Caco-2 (cell line): ENCODE measurements at regions not wholly inside any gene's neighbourhood (a gene's known extent, or its start where the extent isn't known, plus 50 kb on each side); places are given as distances from the start of the nearest gene placed in this dataset.

ENCODE experiments used
- BruUV-seq: library from RNA; stranded (reverse); fragments of 400-500 nt; replicated peaks from 2 replicates; lab custom pipeline; 2021; lab: Mats Ljungman, UMichigan
- CTCF ChIA-PET: fragments of 300-600 bp; sonication (Branson Sonifier 250); formaldehyde crosslinking; loops from one replicate; lab custom pipeline; 2022; ENCODE audit warnings: antibody characterized with exemption; lab: Charles Lee
- POLR2A ChIA-PET: fragments of 300-600 bp; sonication (Branson Sonifier 250); formaldehyde crosslinking; loops from one replicate; lab custom pipeline; 2022; ENCODE audit warnings: antibody characterized with exemption; lab: Charles Lee
- DNase-seq, 2 experiments: peaks; one replicate each; pipeline versions ENCODE4 v3.0.0 to v3.0.0-alpha.2; 2020 to 2022
- H3K27me3 ChIP-seq: replicated peaks from 2 replicates; pipeline ENCODE4 v1.6.0; 2011; ENCODE audit warnings: low read length; ENCODE audit not compliant: control insufficient read depth, insufficient read depth
- H3K36me3 ChIP-seq: 2 replicates; pipeline ENCODE4 v1.5.1; 2011; ENCODE audit warnings: low read length; ENCODE audit not compliant: control insufficient read depth, insufficient read depth
- H3K4me1 ChIP-seq: fragments of 250-450 bp; sonication (Bioruptor Pico); 2 replicates; pipeline ENCODE4 v1.5.1; 2020; ENCODE audit warnings: mild to moderate bottlenecking
- H3K4me3 ChIP-seq: 2 replicates; pipeline ENCODE4 v1.5.1; 2011; ENCODE audit warnings: low read depth, mild to moderate bottlenecking, control low read depth, low read length
- H3K9me3 ChIP-seq: fragments of 250-450 bp; sonication (Bioruptor Pico); 2 replicates; pipeline ENCODE4 v1.5.1; 2020; ENCODE audit warnings: mild to moderate bottlenecking, moderate library complexity
- H3K27ac Mint-ChIP-seq: one replicate; pipeline ENCODE4 v1.8.0; 2022; ENCODE audit warnings: mixed read lengths; ENCODE audit not compliant: unreplicated experiment
- H3K27me3 Mint-ChIP-seq: one replicate; pipeline ENCODE4 v1.8.0; 2022; ENCODE audit warnings: mixed read lengths; ENCODE audit not compliant: insufficient read depth, unreplicated experiment
- H3K36me3 Mint-ChIP-seq: one replicate; pipeline ENCODE4 v1.8.0; 2022; ENCODE audit warnings: mild to moderate bottlenecking, mixed read lengths; ENCODE audit not compliant: insufficient read depth, unreplicated experiment
- H3K4me1 Mint-ChIP-seq: one replicate; pipeline ENCODE4 v1.8.0; 2022; ENCODE audit warnings: low read depth, mixed read lengths; ENCODE audit not compliant: unreplicated experiment
- H3K4me3 Mint-ChIP-seq: one replicate; pipeline ENCODE4 v1.8.0; 2022; ENCODE audit warnings: mild to moderate bottlenecking, moderate library complexity, mixed read lengths; ENCODE audit not compliant: unreplicated experiment
- H3K9me3 Mint-ChIP-seq: one replicate; pipeline ENCODE4 v1.8.0; 2022; ENCODE audit warnings: mixed read lengths; ENCODE audit not compliant: unreplicated experiment
- intact Hi-C: fragments of 100-400 bp; cut with micrococcal nuclease; formaldehyde crosslinking; loops from one replicate; pipeline ENCODE4 v1.10.0; 2022; ENCODE audit not compliant: unreplicated experiment
- TF ChIP-seq, protein P1 (sequence below), 2 experiments: fragments of 200-600 bp in 1 of 2; IDR thresholded peaks; 1 replicate in 1 of 2; 2 replicates in 1 of 2; pipeline versions ENCODE4 v1.5.1 to v1.8.0; 2011 to 2022; ENCODE audit warnings: antibody characterized with exemption in 1 of 2, control low read depth in 1 of 2, inconsistent platforms in 1 of 2, low read depth in 1 of 2, low read length in 1 of 2, mild to moderate bottlenecking in 1 of 2, moderate library complexity in 1 of 2; ENCODE audit not compliant: insufficient read depth in 1 of 2, severe bottlenecking in 1 of 2, unreplicated experiment in 1 of 2

DNA sequence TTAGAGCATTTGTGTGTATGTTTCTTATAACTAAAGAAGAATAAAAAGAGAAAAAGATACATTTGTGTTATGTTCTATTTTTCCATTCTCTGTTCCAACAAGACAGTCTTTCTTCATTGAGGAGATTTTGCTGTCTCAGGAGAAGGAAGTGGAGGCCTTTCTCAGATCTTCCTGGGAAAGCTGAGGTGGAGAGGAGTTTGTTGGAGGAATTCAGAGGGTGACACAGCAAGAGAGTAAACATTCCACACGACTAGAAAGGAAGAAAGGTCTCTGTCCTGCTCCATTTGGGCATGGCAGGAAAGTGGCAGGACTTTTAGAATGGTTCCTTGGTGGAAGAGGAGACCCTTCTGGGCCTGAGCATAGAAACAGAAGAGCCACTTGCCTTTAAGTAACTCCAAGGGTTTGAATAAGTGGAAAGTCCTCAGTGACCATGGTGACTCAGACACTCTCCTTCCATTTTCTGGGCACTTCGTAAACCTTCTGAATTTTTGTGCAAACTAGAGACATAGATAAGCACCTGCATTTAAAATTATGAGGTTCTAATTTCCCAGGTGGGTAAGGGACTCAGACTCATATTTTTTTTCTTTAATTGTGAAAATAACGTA, 52.3 kb upstream of the COL5A2 start:
- no peaks in the 10 kb centered on the region for H3K27me3 ChIP-seq
- H3K36me3 ChIP-seq, result no peaks in the 10 kb centered on the region
- intact Hi-C loops, result no loop called here
- no peaks in the 10 kb centered on the region for H3K4me1 ChIP-seq
- Mint-ChIP-seq H3K36me3 (no peaks in the 10 kb centered on the region), H3K27me3 (no peaks in the 10 kb centered on the region), H3K4me1 (peaks cover 13% of the 10 kb centered on the region), H3K4me3 (no peak overlapping the region), H3K27ac (peak overlapping the region; percentile 43), H3K9me3 (no peaks in the 10 kb centered on the region)
- CTCF ChIA-PET, result interaction anchor here (0.7 kb wide), 1 partner anchor 168 kb away, joined by 3 read pairs; no protein-coding TSS in a partner anchor
- DNase-seq, result no peak
- POLR2A ChIA-PET, result no interaction called here
- H3K9me3 ChIP-seq, result no peaks in the 10 kb centered on the region
- BruUV-seq, result no TSS peak
- H3K4me3 ChIP-seq, result no peak overlapping the region
- TF ChIP-seq, protein P1, sequence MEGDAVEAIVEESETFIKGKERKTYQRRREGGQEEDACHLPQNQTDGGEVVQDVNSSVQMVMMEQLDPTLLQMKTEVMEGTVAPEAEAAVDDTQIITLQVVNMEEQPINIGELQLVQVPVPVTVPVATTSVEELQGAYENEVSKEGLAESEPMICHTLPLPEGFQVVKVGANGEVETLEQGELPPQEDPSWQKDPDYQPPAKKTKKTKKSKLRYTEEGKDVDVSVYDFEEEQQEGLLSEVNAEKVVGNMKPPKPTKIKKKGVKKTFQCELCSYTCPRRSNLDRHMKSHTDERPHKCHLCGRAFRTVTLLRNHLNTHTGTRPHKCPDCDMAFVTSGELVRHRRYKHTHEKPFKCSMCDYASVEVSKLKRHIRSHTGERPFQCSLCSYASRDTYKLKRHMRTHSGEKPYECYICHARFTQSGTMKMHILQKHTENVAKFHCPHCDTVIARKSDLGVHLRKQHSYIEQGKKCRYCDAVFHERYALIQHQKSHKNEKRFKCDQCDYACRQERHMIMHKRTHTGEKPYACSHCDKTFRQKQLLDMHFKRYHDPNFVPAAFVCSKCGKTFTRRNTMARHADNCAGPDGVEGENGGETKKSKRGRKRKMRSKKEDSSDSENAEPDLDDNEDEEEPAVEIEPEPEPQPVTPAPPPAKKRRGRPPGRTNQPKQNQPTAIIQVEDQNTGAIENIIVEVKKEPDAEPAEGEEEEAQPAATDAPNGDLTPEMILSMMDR (IDR thresholded peaks at IDR 0.05; ENCODE audit: insufficient read depth in 1 of 2, low read depth in 1 of 2, low read length in 1 of 2, severe bottlenecking in 1 of 2, unreplicated experiment in 1 of 2), result no peak

- no peak overlapping the region for H3K27ac Mint-ChIP-seq
- ChIA-PET CTCF (no interaction called here), POLR2A (no interaction called here)
- intact Hi-C loops, result no loop called here
- H3K36me3 Mint-ChIP-seq, result no peaks in the 10 kb centered on the region
- Histone ChIP-seq H3K9me3 (no peaks in the 10 kb centered on the region), H3K27me3 (no peaks in the 10 kb centered on the region), H3K4me3 (no peak overlapping the region), H3K36me3 (no peaks in the 10 kb centered on the region), H3K4me1 (no peaks in the 10 kb centered on the region)
- no peak for DNase-seq
- no peak overlapping the region for H3K4me3 Mint-ChIP-seq
- H3K27me3 Mint-ChIP-seq, result no peaks in the 10 kb centered on the region
- TF ChIP-seq, protein P1 (IDR thresholded peaks at IDR 0.05; ENCODE audit: insufficient read depth in 1 of 2, low read depth in 1 of 2, low read length in 1 of 2, severe bottlenecking in 1 of 2, unreplicated experiment in 1 of 2), result no peak
- BruUV-seq, result no TSS peak
- no peaks in the 10 kb centered on the region for H3K9me3 Mint-ChIP-seq
- H3K4me1 Mint-ChIP-seq, result peaks cover 13% of the 10 kb centered on the region
Observed at GRCh38 chr2:189232759-189233406, 53.3 kb upstream of the COL5A2 start.

- Mint-ChIP-seq H3K27ac (no peak overlapping the region), H3K27me3 (no peaks in the 10 kb centered on the region), H3K9me3 (no peaks in the 10 kb centered on the region), H3K4me3 (no peak overlapping the region), H3K36me3 (no peaks in the 10 kb centered on the region), H3K4me1 (peaks cover 13% of the 10 kb centered on the region)
- ChIA-PET CTCF (no interaction called here), POLR2A (no interaction called here)
- no peak overlapping the region for H3K4me3 ChIP-seq
- intact Hi-C loops, result no loop called here
- TF ChIP-seq, protein P1 (IDR thresholded peaks at IDR 0.05; ENCODE audit: insufficient read depth in 1 of 2, low read depth in 1 of 2, low read length in 1 of 2, severe bottlenecking in 1 of 2, unreplicated experiment in 1 of 2), result no peak
- no TSS peak for BruUV-seq
- no peaks in the 10 kb centered on the region for H3K27me3 ChIP-seq
- H3K36me3 ChIP-seq, result no peaks in the 10 kb centered on the region
- no peaks in the 10 kb centered on the region for H3K9me3 ChIP-seq
- DNase-seq, result no peak
- no peaks in the 10 kb centered on the region for H3K4me1 ChIP-seq
Observed at GRCh38 chr2:189233527-189233926, 54.0 kb upstream of the COL5A2 start.
